Endodermal cell (in vitro differentiated cells): ENCODE measurements at regions not wholly inside any gene's neighbourhood (a gene's known extent, or its start where the extent isn't known, plus 50 kb on each side); places are given as distances from the start of the nearest gene placed in this dataset.

Experiments used
- DNase-seq: peaks from one replicate; pipeline ENCODE4 v3.0.0-alpha.2; 2017
- H3K27ac ChIP-seq: 2 replicates; pipeline ENCODE4 v1.5.1; 2013; ENCODE audit warnings: mild to moderate bottlenecking, low read depth, low read length, moderate library complexity
- H3K27me3 ChIP-seq: 2 replicates; pipeline ENCODE4 v1.6.1; 2013; ENCODE audit warnings: mild to moderate bottlenecking, low read length, moderate library complexity; ENCODE audit not compliant: insufficient read depth, control insufficient read depth, poor library complexity, severe bottlenecking
- H3K36me3 ChIP-seq: 2 replicates; pipeline ENCODE4 v1.7.0; 2013; ENCODE audit warnings: mild to moderate bottlenecking, low read length, moderate library complexity; ENCODE audit not compliant: control insufficient read depth, insufficient read depth
- H3K4me1 ChIP-seq: one replicate; pipeline ENCODE4 v1.7.0; 2013; ENCODE audit warnings: low read length; ENCODE audit not compliant: control insufficient read depth, insufficient read depth
- H3K4me3 ChIP-seq: 2 replicates; pipeline ENCODE4 v1.5.1; 2013; ENCODE audit warnings: mild to moderate bottlenecking, low read length, moderate library complexity
- H3K9ac ChIP-seq: 2 replicates; pipeline ENCODE4 v1.6.1; 2013; ENCODE audit warnings: mild to moderate bottlenecking, low read length, moderate library complexity; ENCODE audit not compliant: poor library complexity, severe bottlenecking; ENCODE audit errors: extremely low read depth
- H3K9me3 ChIP-seq: 2 replicates; pipeline ENCODE4 v1.6.1; 2013; ENCODE audit warnings: mild to moderate bottlenecking, low read length, moderate library complexity; ENCODE audit not compliant: control insufficient read depth
- H3K27ac Mint-ChIP-seq: 2 replicates; pipeline ENCODE4 v1.8.0; 2020; ENCODE audit warnings: mixed read lengths
- H3K27me3 Mint-ChIP-seq: 2 replicates; pipeline ENCODE4 v1.8.0; 2021; ENCODE audit warnings: mild to moderate bottlenecking, mixed read lengths; ENCODE audit not compliant: insufficient read depth
- H3K36me3 Mint-ChIP-seq: 2 replicates; pipeline ENCODE4 v1.8.0; 2020; ENCODE audit warnings: low read depth, mixed read lengths
- H3K4me1 Mint-ChIP-seq: 2 replicates; pipeline ENCODE4 v1.8.0; 2020; ENCODE audit warnings: mixed read lengths
- H3K4me3 Mint-ChIP-seq: 2 replicates; pipeline ENCODE4 v1.8.0; 2020; ENCODE audit warnings: mild to moderate bottlenecking, moderate library complexity, mixed read lengths
- H3K9me3 Mint-ChIP-seq: 2 replicates; pipeline ENCODE4 v1.8.0; 2020; ENCODE audit warnings: mild to moderate bottlenecking, mixed read lengths
- WGBS, 2 experiments: methylation state at CpG; one replicate each; pipeline versions ENCODE4 v1.1.5 to v1.1.7; 2013; ENCODE audit warnings: missing lambda C conversion rate in 2 of 2, mixed read lengths in 1 of 2; ENCODE audit not compliant: insufficient coverage in 1 of 2, insufficient read length in 1 of 2; 5-methylcytosine and 5-hydroxymethylcytosine counted together
- TF ChIP-seq, protein P1 (sequence below): fragments of 200-600 bp; sonication (generic); conservative IDR thresholded peaks from 2 replicates; pipeline ENCODE4 v1.5.0; 2021; ENCODE audit warnings: antibody characterized with exemption, mild to moderate bottlenecking

DNA sequence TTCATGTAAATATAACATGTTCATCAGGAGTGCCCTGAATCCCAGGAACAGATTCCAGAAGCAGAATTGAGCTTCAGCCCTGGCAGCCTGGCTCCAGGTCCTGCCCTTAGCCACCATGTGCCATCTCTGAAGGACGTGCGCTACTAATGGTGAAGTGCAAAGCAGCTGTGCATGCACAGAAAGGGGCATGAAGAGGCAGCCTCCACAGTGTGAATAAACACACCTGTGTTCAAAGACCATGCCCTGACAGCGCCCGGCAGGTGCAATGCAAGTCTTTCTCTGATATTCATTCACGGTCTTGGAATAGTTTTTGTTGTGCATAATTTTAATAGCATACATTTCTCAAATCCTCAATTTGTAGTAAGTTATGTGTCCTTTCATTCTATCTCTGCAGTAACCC lies 250.4 kb upstream of the TCERG1L start:
- no peaks in the 10 kb centered on the region for H3K36me3 ChIP-seq
- H3K9ac ChIP-seq, result no peak overlapping the region
- DNase-seq, result no peak
- Mint-ChIP-seq H3K4me3 (no peak overlapping the region), H3K27ac (no peak overlapping the region), H3K27me3 (no peaks in the 10 kb centered on the region), H3K9me3 (peaks cover 13% of the 10 kb centered on the region), H3K4me1 (no peaks in the 10 kb centered on the region), H3K36me3 (no peaks in the 10 kb centered on the region)
- H3K27ac ChIP-seq, result no peak overlapping the region
- peaks cover 5% of the 10 kb centered on the region for H3K9me3 ChIP-seq
- no peaks in the 10 kb centered on the region for H3K4me1 ChIP-seq
- WGBS, 2 experiments, result 93 to 100% methylated on average over 4 to 5 of the region's 5 CpGs
- TF ChIP-seq, protein P1, sequence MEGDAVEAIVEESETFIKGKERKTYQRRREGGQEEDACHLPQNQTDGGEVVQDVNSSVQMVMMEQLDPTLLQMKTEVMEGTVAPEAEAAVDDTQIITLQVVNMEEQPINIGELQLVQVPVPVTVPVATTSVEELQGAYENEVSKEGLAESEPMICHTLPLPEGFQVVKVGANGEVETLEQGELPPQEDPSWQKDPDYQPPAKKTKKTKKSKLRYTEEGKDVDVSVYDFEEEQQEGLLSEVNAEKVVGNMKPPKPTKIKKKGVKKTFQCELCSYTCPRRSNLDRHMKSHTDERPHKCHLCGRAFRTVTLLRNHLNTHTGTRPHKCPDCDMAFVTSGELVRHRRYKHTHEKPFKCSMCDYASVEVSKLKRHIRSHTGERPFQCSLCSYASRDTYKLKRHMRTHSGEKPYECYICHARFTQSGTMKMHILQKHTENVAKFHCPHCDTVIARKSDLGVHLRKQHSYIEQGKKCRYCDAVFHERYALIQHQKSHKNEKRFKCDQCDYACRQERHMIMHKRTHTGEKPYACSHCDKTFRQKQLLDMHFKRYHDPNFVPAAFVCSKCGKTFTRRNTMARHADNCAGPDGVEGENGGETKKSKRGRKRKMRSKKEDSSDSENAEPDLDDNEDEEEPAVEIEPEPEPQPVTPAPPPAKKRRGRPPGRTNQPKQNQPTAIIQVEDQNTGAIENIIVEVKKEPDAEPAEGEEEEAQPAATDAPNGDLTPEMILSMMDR, result no peak
- H3K4me3 ChIP-seq, result no peak overlapping the region
- no peaks in the 10 kb centered on the region for H3K27me3 ChIP-seq

- DNase-seq, result no peak
- Histone ChIP-seq H3K9ac (no peak overlapping the region), H3K9me3 (peaks cover 5% of the 10 kb centered on the region), H3K27me3 (no peaks in the 10 kb centered on the region), H3K27ac (no peak overlapping the region), H3K4me1 (no peaks in the 10 kb centered on the region), H3K36me3 (no peaks in the 10 kb centered on the region), H3K4me3 (no peak overlapping the region)
- Mint-ChIP-seq H3K9me3 (peaks cover 13% of the 10 kb centered on the region), H3K36me3 (no peaks in the 10 kb centered on the region), H3K27me3 (no peaks in the 10 kb centered on the region), H3K4me3 (no peak overlapping the region), H3K4me1 (no peaks in the 10 kb centered on the region), H3K27ac (no peak overlapping the region)
- TF ChIP-seq, protein P1, result no peak
- WGBS, 2 experiments, result 80% methylated on average over 2 of the region's 2 CpGs; no CpG with 5 or more reads in 1 of the 2 experiments
Measured at GRCh38 chr10:131563411-131563810, 251.9 kb upstream of the TCERG1L start.

GRCh38 chr10:131567279-131568162 lies 256.0 kb upstream of the TCERG1L start:
- WGBS, 2 experiments, result 87 to 89% methylated on average over 14 to 15 of the region's 15 CpGs

More at GRCh38 chr10:131567279-131568162, 256.0 kb upstream of the TCERG1L start:
- H3K4me1 Mint-ChIP-seq, result no peaks in the 10 kb centered on the region
- Histone ChIP-seq H3K9ac (no peak overlapping the region), H3K27ac (no peak overlapping the region), H3K27me3 (no peaks in the 10 kb centered on the region), H3K9me3 (peaks cover 5% of the 10 kb centered on the region), H3K4me3 (no peak overlapping the region), H3K4me1 (no peaks in the 10 kb centered on the region), H3K36me3 (no peaks in the 10 kb centered on the region)
- H3K27ac Mint-ChIP-seq, result no peak overlapping the region
- no peak for DNase-seq
- no peaks in the 10 kb centered on the region for H3K36me3 Mint-ChIP-seq
- peaks cover 13% of the 10 kb centered on the region for H3K9me3 Mint-ChIP-seq
- H3K4me3 Mint-ChIP-seq, result no peak overlapping the region
- no peaks in the 10 kb centered on the region for H3K27me3 Mint-ChIP-seq
- TF ChIP-seq, protein P1, result no peak
